H1 (cell line): ENCODE measurements at regions not wholly inside any gene's neighbourhood (a gene's known extent, or its start where the extent isn't known, plus 50 kb on each side); places are given as distances from the start of the nearest gene placed in this dataset.

ENCODE experiments used
- CTCF ChIA-PET: fragments of 300-600 bp; sonication (Branson Sonifier 250); formaldehyde crosslinking; loops from one replicate; lab custom pipeline; 2021; ENCODE audit not compliant: partially characterized antibody; lab: Charles Lee
- POLR2A ChIA-PET: fragments of 300-600 bp; sonication (Branson Sonifier 250); formaldehyde crosslinking; loops from one replicate; lab custom pipeline; 2021; ENCODE audit warnings: inconsistent platforms; ENCODE audit not compliant: partially characterized antibody; lab: Charles Lee
- DNase-seq, 2 experiments: peaks; one replicate each; pipeline versions ENCODE4 v3.0.0 to v3.0.0-alpha.2; 2010 to 2022; ENCODE audit warnings: low spot score in 2 of 2, low read depth in 1 of 2, mixed read lengths in 1 of 2
- FAIRE-seq: peaks from 2 replicates; lab custom pipeline; 2011; peaks lifted over from hg19 to GRCh38; lab: Jason Lieb, UNC
- H2AFZ ChIP-seq: 2 replicates; pipeline ENCODE4 v1.8.1; 2012; ENCODE audit warnings: low read length, inconsistent platforms
- H2AK5ac ChIP-seq: 2 replicates; pipeline ENCODE4 v1.6.1; 2013; ENCODE audit warnings: low read depth, low read length
- H2BK120ac ChIP-seq: replicated peaks from 2 replicates; pipeline ENCODE3; 2013; ENCODE audit warnings: low read depth, low read length, inconsistent platforms
- H2BK12ac ChIP-seq: 2 replicates; pipeline ENCODE4 v1.6.1; 2013; ENCODE audit warnings: low read depth, low read length
- H2BK15ac ChIP-seq: 2 replicates; pipeline ENCODE4 v1.6.1; 2013; ENCODE audit warnings: low read length
- H2BK20ac ChIP-seq: 2 replicates; pipeline ENCODE4 v1.6.1; 2013; ENCODE audit warnings: low read length
- H2BK5ac ChIP-seq: 2 replicates; pipeline ENCODE4 v1.6.1; 2013; ENCODE audit warnings: low read depth, low read length
- H3K14ac ChIP-seq: 2 replicates; pipeline ENCODE4 v1.6.1; 2013; ENCODE audit warnings: inconsistent platforms; ENCODE audit not compliant: insufficient read length
- H3K18ac ChIP-seq: 2 replicates; pipeline ENCODE4 v1.6.1; 2013; ENCODE audit warnings: low read length; ENCODE audit errors: extremely low read depth
- H3K23ac ChIP-seq: 2 replicates; pipeline ENCODE4 v1.6.1; 2013; ENCODE audit warnings: inconsistent platforms; ENCODE audit not compliant: insufficient read length
- H3K23me2 ChIP-seq: 2 replicates; pipeline ENCODE4 v1.6.1; 2013; ENCODE audit warnings: low read depth, low read length
- H3K27ac ChIP-seq: 2 replicates; pipeline ENCODE4 v1.6.1; 2011; ENCODE audit warnings: low read depth, low read length, inconsistent platforms
- H3K27me3 ChIP-seq, 4 experiments: replicated peaks in 1 of 4; 1 replicate in 1 of 4; 2 replicates in 3 of 4; pipeline versions ENCODE4 v1.6.1 to v1.8.1; 2011 to 2013; ENCODE audit warnings: low read length in 3 of 4, mild to moderate bottlenecking in 3 of 4, inconsistent platforms in 2 of 4, mixed read lengths in 2 of 4, moderate library complexity in 1 of 4; ENCODE audit not compliant: control insufficient read depth in 3 of 4, insufficient read depth in 3 of 4; ENCODE audit errors: extremely low read depth in 1 of 4
- H3K36me3 ChIP-seq, 4 experiments: 2 replicates each; pipeline versions ENCODE4 v1.6.1 to v1.8.1; 2011 to 2013; ENCODE audit warnings: mild to moderate bottlenecking in 4 of 4, low read length in 3 of 4, moderate library complexity in 2 of 4, control low read depth in 1 of 4, inconsistent platforms in 1 of 4; ENCODE audit not compliant: insufficient read depth in 4 of 4, control insufficient read depth in 2 of 4
- H3K4ac ChIP-seq: replicated peaks from 2 replicates; pipeline ENCODE3; 2013; ENCODE audit warnings: low read length, low read depth, mixed read lengths, inconsistent platforms; ENCODE audit not compliant: insufficient read length
- H3K4me1 ChIP-seq, 4 experiments: replicated peaks in 1 of 4; 1 replicate in 1 of 4; 2 replicates in 3 of 4; pipeline versions ENCODE4 v1.6.1 to v1.8.1; 2011 to 2013; ENCODE audit warnings: low read length in 3 of 4, inconsistent platforms in 2 of 4, mixed read lengths in 1 of 4; ENCODE audit not compliant: insufficient read depth in 4 of 4, control insufficient read depth in 3 of 4
- H3K4me2 ChIP-seq, 2 experiments: 2 replicates each; pipeline versions ENCODE4 v1.6.1 to v1.8.1; 2011 to 2013; ENCODE audit warnings: low read depth in 2 of 2, low read length in 2 of 2, control low read depth in 1 of 2, inconsistent platforms in 1 of 2, mild to moderate bottlenecking in 1 of 2; ENCODE audit not compliant: insufficient read depth in 1 of 2
- H3K4me3 ChIP-seq, 4 experiments: fragments of 200-600, 300-600 bp in 1 of 4; sonication (generic), shearing (Covaris generic), sonication (Bioruptor Twin) in 1 of 4; 2 replicates each; pipeline versions ENCODE4 v1.5.1 to v1.8.1; 2011 to 2016; ENCODE audit warnings: low read length in 4 of 4, low read depth in 3 of 4, control low read depth in 2 of 4, inconsistent platforms in 2 of 4, mild to moderate bottlenecking in 2 of 4, mixed read lengths in 1 of 4, moderate library complexity in 1 of 4; ENCODE audit not compliant: insufficient read depth in 2 of 4; ENCODE audit errors: extremely low read depth in 1 of 4
- H3K56ac ChIP-seq: replicated peaks from 2 replicates; pipeline ENCODE3; 2013; ENCODE audit warnings: low read depth, mild to moderate bottlenecking, mixed read lengths, low read length, inconsistent platforms; ENCODE audit not compliant: insufficient read length
- H3K79me1 ChIP-seq: 2 replicates; pipeline ENCODE4 v1.6.1; 2013; ENCODE audit warnings: low read depth, low read length, control low read depth
- H3K79me2 ChIP-seq, 2 experiments: 2 replicates each; pipeline versions ENCODE4 v1.6.1 to v1.8.1; 2012 to 2013; ENCODE audit warnings: low read length in 2 of 2, mild to moderate bottlenecking in 2 of 2, inconsistent platforms in 1 of 2; ENCODE audit not compliant: insufficient read depth in 2 of 2, control insufficient read depth in 1 of 2
- H3K9ac ChIP-seq, 4 experiments: replicated peaks in 1 of 4; 1 replicate in 1 of 4; 2 replicates in 3 of 4; pipeline versions ENCODE4 v1.6.1 to v1.8.1; 2011 to 2013; ENCODE audit warnings: low read depth in 3 of 4, low read length in 3 of 4, control low read depth in 2 of 4, mild to moderate bottlenecking in 2 of 4, moderate library complexity in 2 of 4, inconsistent platforms in 1 of 4; ENCODE audit errors: extremely low read depth in 1 of 4
- H3K9me3 ChIP-seq, 2 experiments: 2 replicates each; pipeline versions ENCODE4 v1.6.1 to v1.8.1; 2012 to 2013; ENCODE audit warnings: mild to moderate bottlenecking in 2 of 2, moderate library complexity in 2 of 2, control low read depth in 1 of 2, inconsistent platforms in 1 of 2, low read depth in 1 of 2, low read length in 1 of 2, mixed read lengths in 1 of 2; ENCODE audit not compliant: insufficient read depth in 2 of 2
- H4K20me1 ChIP-seq, 2 experiments: replicated peaks in 1 of 2; 2 replicates each; pipeline versions ENCODE3 to v1.8.1; 2011 to 2013; ENCODE audit warnings: inconsistent platforms in 2 of 2, low read length in 2 of 2, mild to moderate bottlenecking in 1 of 2; ENCODE audit not compliant: insufficient read depth in 2 of 2, control insufficient read depth in 1 of 2
- H4K5ac ChIP-seq: 2 replicates; pipeline ENCODE4 v1.6.1; 2013; ENCODE audit warnings: low read length, low read depth, mixed read lengths, inconsistent platforms; ENCODE audit not compliant: insufficient read length
- H4K8ac ChIP-seq: 2 replicates; pipeline ENCODE4 v1.8.0; 2013; ENCODE audit warnings: mild to moderate bottlenecking, moderate library complexity, low read length, inconsistent platforms; ENCODE audit not compliant: insufficient read depth; ENCODE audit errors: extremely low read depth
- H4K91ac ChIP-seq: replicated peaks from 2 replicates; pipeline ENCODE3; 2013; ENCODE audit warnings: low read length, mixed read lengths, inconsistent platforms; ENCODE audit not compliant: insufficient read length
- CHD2 ChIP-seq: IDR thresholded peaks from 2 replicates; pipeline ENCODE4 v1.6.1; 2012; ENCODE audit warnings: low read length, improper control_type of control experiment
- CTCF ChIP-seq, 3 experiments: IDR thresholded peaks; 1 replicate in 2 of 3; 2 replicates in 1 of 3; pipeline versions ENCODE4 v1.5.1 to v1.6.1; 2011; ENCODE audit warnings: low read length in 3 of 3, mild to moderate bottlenecking in 3 of 3, inconsistent platforms in 2 of 3, low read depth in 1 of 3, moderate library complexity in 1 of 3; ENCODE audit not compliant: insufficient read depth in 1 of 3; ENCODE audit errors: control extremely low read depth in 1 of 3
- EZH2 ChIP-seq: fragments of 200-600 bp; sonication (generic); IDR thresholded peaks from 2 replicates; pipeline ENCODE4 v1.7.1; 2012; ENCODE audit warnings: low read depth, mild to moderate bottlenecking, moderate library complexity, low read length, inconsistent platforms; ENCODE audit not compliant: severe bottlenecking
- FOSL1 ChIP-seq: IDR thresholded peaks from 2 replicates; pipeline ENCODE4 v1.6.1; 2011; ENCODE audit warnings: mild to moderate bottlenecking, low read depth, low read length, moderate library complexity; ENCODE audit not compliant: insufficient read depth
- SP4 ChIP-seq: IDR thresholded peaks from 2 replicates; pipeline ENCODE4 v1.6.1; 2012; ENCODE audit warnings: low read length, inconsistent platforms
- TCF12 ChIP-seq: IDR thresholded peaks from 2 replicates; pipeline ENCODE4 v1.6.1; 2011; ENCODE audit warnings: low read depth, mild to moderate bottlenecking, low read length
- WGBS, 2 experiments: shearing (Covaris generic) in 1 of 2; methylation state at CpG; one replicate each; pipeline versions ENCODE4 v1.1.6 to v1.1.7; 2013 to 2015; ENCODE audit warnings: low lambda C conversion rate in 2 of 2, mixed read lengths in 2 of 2, inconsistent platforms in 1 of 2, low coverage in 1 of 2, missing lambda C conversion rate in 1 of 2; ENCODE audit not compliant: insufficient replicate concordance in 2 of 2, insufficient coverage in 1 of 2, insufficient read length in 1 of 2; ENCODE audit errors: extremely low coverage in 1 of 2, missing lambda C conversion rate in 1 of 2; 5-methylcytosine and 5-hydroxymethylcytosine counted together

GRCh38 chr10:6918305-6918704 lies 338.2 kb upstream of the PRKCQ start:
- POLR2A ChIA-PET, result no interaction called here
- H2AFZ ChIP-seq, result no peak overlapping the region
- H3K27ac ChIP-seq, result no peak overlapping the region
- no peak overlapping the region for H3K4me3 ChIP-seq
- H3K4me2 ChIP-seq, result no peak overlapping the region
- H2BK20ac ChIP-seq, result no peak overlapping the region
- no peak overlapping the region for H4K91ac ChIP-seq
- no peak overlapping the region for H3K9ac ChIP-seq
- no peak overlapping the region for H4K8ac ChIP-seq
- H3K23ac ChIP-seq, result no peak overlapping the region
- 87% methylated on average over 6 of the region's 6 CpGs; no CpG with 5 or more reads in 1 of the 2 experiments for WGBS, 2 experiments
- H3K79me1 ChIP-seq, result no peaks in the 10 kb centered on the region
- H3K56ac ChIP-seq, result no peak overlapping the region
- peaks cover 2% of the 10 kb centered on the region; the same call in 1 of the 2 replicates for H3K23me2 ChIP-seq
- no peak overlapping the region for H3K4ac ChIP-seq
- H4K5ac ChIP-seq, result no peak overlapping the region
- no peak overlapping the region for H2BK15ac ChIP-seq
- no peaks in the 10 kb centered on the region for H3K9me3 ChIP-seq
- H4K20me1 ChIP-seq, result no peaks in the 10 kb centered on the region
- no peak overlapping the region for H3K14ac ChIP-seq
- H3K18ac ChIP-seq, result no peak overlapping the region
- H2BK12ac ChIP-seq, result no peak overlapping the region
- H2AK5ac ChIP-seq, result no peak overlapping the region
- H2BK5ac ChIP-seq, result no peak overlapping the region; the same call in 1 of the 2 replicates
- no peaks in the 10 kb centered on the region for H3K36me3 ChIP-seq
- no peaks in the 10 kb centered on the region for H3K27me3 ChIP-seq
- no peak overlapping the region for H2BK120ac ChIP-seq
- no peaks in the 10 kb centered on the region for H3K79me2 ChIP-seq
- DNase-seq, result peak; percentile 15 to 75
- no peaks in the 10 kb centered on the region for H3K4me1 ChIP-seq
- CTCF ChIA-PET, result interaction anchor here (0.7 to 3.1 kb wide), 29 partner anchors 9 to 494 kb away, joined by 3 to 15 read pairs (median 3); no protein-coding TSS in a partner anchor
- peak; percentile 7 for FAIRE-seq
- TF ChIP-seq CTCF (IDR thresholded peaks at IDR 0.05; ENCODE audit: control extremely low read depth in 1 of 3, insufficient read depth in 1 of 3, low read depth in 1 of 3, low read length in 3 of 3) (peak; percentile 39 to 66 (median 58)), EZH2 (no peak), TCF12 (no peak), CHD2 (no peak), SP4 (no peak), FOSL1 (no peak)
